WTC11 (cell line): ENCODE measurements at regions not wholly inside any gene's neighbourhood (a gene's known extent, or its start where the extent isn't known, plus 50 kb on each side); places are given as distances from the start of the nearest gene placed in this dataset.

ENCODE experiments used
- ATAC-seq: fragments of 200-7000 bp; cut with Tn5 transposase; 2 replicates; pipeline ENCODE4 v1.10.0; 2021; ENCODE audit warnings: mild to moderate bottlenecking, moderate library complexity
- CTCF ChIA-PET: fragments of 300-600 bp; sonication (Branson Sonifier 250); formaldehyde crosslinking; loops from one replicate; lab custom pipeline; 2021; ENCODE audit warnings: antibody characterized with exemption; lab: Charles Lee
- POLR2A ChIA-PET: fragments of 350-600 bp; sonication (Branson Sonifier 250); formaldehyde crosslinking; loops from one replicate; lab custom pipeline; 2021; ENCODE audit warnings: antibody characterized with exemption; lab: Charles Lee
- DNase-seq: peaks from one replicate; pipeline ENCODE4 v3.0.0; 2021; ENCODE audit warnings: low spot score
- H3K27ac Mint-ChIP-seq: 2 replicates; pipeline ENCODE4 v1.8.0; 2021; ENCODE audit warnings: mixed read lengths
- H3K27me3 Mint-ChIP-seq: 2 replicates; pipeline ENCODE4 v1.8.0; 2021; ENCODE audit warnings: low read depth, mild to moderate bottlenecking, moderate library complexity, mixed read lengths
- H3K36me3 Mint-ChIP-seq: 2 replicates; pipeline ENCODE4 v1.8.0; 2021; ENCODE audit warnings: mixed read lengths
- H3K4me1 Mint-ChIP-seq: 2 replicates; pipeline ENCODE4 v1.8.0; 2022; ENCODE audit warnings: mixed read lengths
- H3K4me3 Mint-ChIP-seq: 2 replicates; pipeline ENCODE4 v1.8.0; 2021; ENCODE audit warnings: mild to moderate bottlenecking, moderate library complexity, mixed read lengths
- H3K9me3 Mint-ChIP-seq: 2 replicates; pipeline ENCODE4 v1.8.0; 2021; ENCODE audit warnings: mixed read lengths
- AR ChIP-seq: fragments of 250-450 bp; sonication (Bioruptor Pico); IDR thresholded peaks from 2 replicates; pipeline ENCODE4 v1.9.0; 2021; ENCODE audit warnings: mild to moderate bottlenecking
- E2F4 ChIP-seq: sonication (generic); formaldehyde crosslinking; IDR thresholded peaks from 2 replicates; pipeline ENCODE4 v1.8.1; 2022; ENCODE audit warnings: low read depth, mild to moderate bottlenecking, moderate library complexity, missing genetic modification reagents, borderline replicate concordance
- GABPB1 ChIP-seq: sonication (generic); formaldehyde crosslinking; IDR thresholded peaks from 2 replicates; pipeline ENCODE4 v1.8.1; 2023; ENCODE audit warnings: mild to moderate bottlenecking, missing genetic modification reagents
- SP1 ChIP-seq: sonication (generic); formaldehyde crosslinking; conservative IDR thresholded peaks from 2 replicates; pipeline ENCODE4 v1.8.1; 2022; ENCODE audit warnings: missing genetic modification reagents
- STAT6 ChIP-seq: sonication (generic); formaldehyde crosslinking; conservative IDR thresholded peaks from 2 replicates; pipeline ENCODE4 v1.8.1; 2023; ENCODE audit warnings: mild to moderate bottlenecking, low read depth, missing genetic modification reagents, moderate library complexity
- TCF7 ChIP-seq: sonication (generic); formaldehyde crosslinking; IDR thresholded peaks from 2 replicates; pipeline ENCODE4 v1.8.0; 2022; ENCODE audit warnings: mild to moderate bottlenecking, low read depth, missing genetic modification reagents, moderate library complexity
- TF ChIP-seq, protein P1 (sequence below): sonication (generic); formaldehyde crosslinking; IDR thresholded peaks from 2 replicates; pipeline ENCODE4 v1.8.0; 2023; ENCODE audit warnings: missing genetic modification reagents, mild to moderate bottlenecking, borderline replicate concordance
- TF ChIP-seq, protein P2 (sequence below): sonication (generic); formaldehyde crosslinking; IDR thresholded peaks from 2 replicates; pipeline ENCODE4 v1.8.1; 2022; ENCODE audit warnings: mild to moderate bottlenecking, missing genetic modification reagents, moderate library complexity, borderline replicate concordance
- TF ChIP-seq, protein P3 (sequence below): sonication (generic); formaldehyde crosslinking; IDR thresholded peaks from 2 replicates; pipeline ENCODE4 v1.8.1; 2023; ENCODE audit warnings: mild to moderate bottlenecking, missing genetic modification reagents, moderate library complexity
- TF ChIP-seq, protein P4 (sequence below): fragments of 250-450 bp; sonication (Bioruptor Pico); IDR thresholded peaks from 2 replicates; pipeline ENCODE4 v1.9.0; 2021; ENCODE audit warnings: moderate library complexity, mild to moderate bottlenecking, inconsistent platforms, borderline replicate concordance
- TF ChIP-seq, protein P5 (sequence below): sonication (generic); formaldehyde crosslinking; IDR thresholded peaks from 2 replicates; pipeline ENCODE4 v1.8.1; 2023; ENCODE audit warnings: mild to moderate bottlenecking, moderate library complexity, missing genetic modification reagents
- TF ChIP-seq, protein P6 (sequence below): fragments of 250-450 bp; sonication (Bioruptor Pico); IDR thresholded peaks from 2 replicates; pipeline ENCODE4 v2.1.2; 2022; ENCODE audit warnings: mild to moderate bottlenecking, moderate library complexity

DNA sequence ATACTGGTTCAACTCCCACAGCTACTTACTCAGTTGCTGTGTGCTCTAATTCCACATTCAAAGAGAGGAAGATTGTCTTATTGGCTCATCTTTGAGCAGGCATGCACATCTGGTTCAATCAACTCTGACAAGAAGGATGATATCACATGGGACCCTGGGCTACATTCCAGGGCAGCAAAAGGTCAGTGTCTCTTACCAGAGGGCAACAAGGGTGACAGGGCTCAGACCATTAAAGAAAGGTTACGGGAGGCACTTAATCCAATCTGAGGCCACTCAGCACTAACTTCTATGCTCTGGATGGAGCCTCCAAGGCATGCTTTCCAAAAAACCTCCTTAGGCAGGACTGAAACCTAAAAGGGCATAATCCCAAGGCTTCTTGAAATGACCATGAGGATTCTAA, 549.4 kb upstream of the API5 start:
- Mint-ChIP-seq H3K4me1 (peaks cover 4% of the 10 kb centered on the region), H3K27ac (no peak overlapping the region), H3K27me3 (no peaks in the 10 kb centered on the region)

More for the DNA sequence above, 549.4 kb upstream of the API5 start:
- ATAC-seq (no peak), DNase-seq (no peak)
- Mint-ChIP-seq H3K36me3 (no peaks in the 10 kb centered on the region), H3K9me3 (no peaks in the 10 kb centered on the region), H3K4me3 (no peak overlapping the region)
- CTCF ChIA-PET, result interaction anchor here (1.4 kb wide), 1 partner anchor 520 kb away, joined by 3 read pairs; no protein-coding TSS in a partner anchor
- TF ChIP-seq E2F4 (no peak), STAT6 (CRISPR knock-in tag) (no peak), TCF7 (CRISPR knock-in tag) (no peak), GABPB1 (no peak), AR (CRISPR knock-in tag) (no peak), SP1 (CRISPR knock-in tag) (no peak)
- TF ChIP-seq, protein P1, sequence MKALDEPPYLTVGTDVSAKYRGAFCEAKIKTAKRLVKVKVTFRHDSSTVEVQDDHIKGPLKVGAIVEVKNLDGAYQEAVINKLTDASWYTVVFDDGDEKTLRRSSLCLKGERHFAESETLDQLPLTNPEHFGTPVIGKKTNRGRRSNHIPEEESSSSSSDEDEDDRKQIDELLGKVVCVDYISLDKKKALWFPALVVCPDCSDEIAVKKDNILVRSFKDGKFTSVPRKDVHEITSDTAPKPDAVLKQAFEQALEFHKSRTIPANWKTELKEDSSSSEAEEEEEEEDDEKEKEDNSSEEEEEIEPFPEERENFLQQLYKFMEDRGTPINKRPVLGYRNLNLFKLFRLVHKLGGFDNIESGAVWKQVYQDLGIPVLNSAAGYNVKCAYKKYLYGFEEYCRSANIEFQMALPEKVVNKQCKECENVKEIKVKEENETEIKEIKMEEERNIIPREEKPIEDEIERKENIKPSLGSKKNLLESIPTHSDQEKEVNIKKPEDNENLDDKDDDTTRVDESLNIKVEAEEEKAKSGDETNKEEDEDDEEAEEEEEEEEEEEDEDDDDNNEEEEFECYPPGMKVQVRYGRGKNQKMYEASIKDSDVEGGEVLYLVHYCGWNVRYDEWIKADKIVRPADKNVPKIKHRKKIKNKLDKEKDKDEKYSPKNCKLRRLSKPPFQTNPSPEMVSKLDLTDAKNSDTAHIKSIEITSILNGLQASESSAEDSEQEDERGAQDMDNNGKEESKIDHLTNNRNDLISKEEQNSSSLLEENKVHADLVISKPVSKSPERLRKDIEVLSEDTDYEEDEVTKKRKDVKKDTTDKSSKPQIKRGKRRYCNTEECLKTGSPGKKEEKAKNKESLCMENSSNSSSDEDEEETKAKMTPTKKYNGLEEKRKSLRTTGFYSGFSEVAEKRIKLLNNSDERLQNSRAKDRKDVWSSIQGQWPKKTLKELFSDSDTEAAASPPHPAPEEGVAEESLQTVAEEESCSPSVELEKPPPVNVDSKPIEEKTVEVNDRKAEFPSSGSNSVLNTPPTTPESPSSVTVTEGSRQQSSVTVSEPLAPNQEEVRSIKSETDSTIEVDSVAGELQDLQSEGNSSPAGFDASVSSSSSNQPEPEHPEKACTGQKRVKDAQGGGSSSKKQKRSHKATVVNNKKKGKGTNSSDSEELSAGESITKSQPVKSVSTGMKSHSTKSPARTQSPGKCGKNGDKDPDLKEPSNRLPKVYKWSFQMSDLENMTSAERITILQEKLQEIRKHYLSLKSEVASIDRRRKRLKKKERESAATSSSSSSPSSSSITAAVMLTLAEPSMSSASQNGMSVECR (CRISPR knock-in tag), result no peak
- TF ChIP-seq, protein P2, sequence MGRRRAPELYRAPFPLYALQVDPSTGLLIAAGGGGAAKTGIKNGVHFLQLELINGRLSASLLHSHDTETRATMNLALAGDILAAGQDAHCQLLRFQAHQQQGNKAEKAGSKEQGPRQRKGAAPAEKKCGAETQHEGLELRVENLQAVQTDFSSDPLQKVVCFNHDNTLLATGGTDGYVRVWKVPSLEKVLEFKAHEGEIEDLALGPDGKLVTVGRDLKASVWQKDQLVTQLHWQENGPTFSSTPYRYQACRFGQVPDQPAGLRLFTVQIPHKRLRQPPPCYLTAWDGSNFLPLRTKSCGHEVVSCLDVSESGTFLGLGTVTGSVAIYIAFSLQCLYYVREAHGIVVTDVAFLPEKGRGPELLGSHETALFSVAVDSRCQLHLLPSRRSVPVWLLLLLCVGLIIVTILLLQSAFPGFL (CRISPR knock-in tag), result no peak
- TF ChIP-seq, protein P3, sequence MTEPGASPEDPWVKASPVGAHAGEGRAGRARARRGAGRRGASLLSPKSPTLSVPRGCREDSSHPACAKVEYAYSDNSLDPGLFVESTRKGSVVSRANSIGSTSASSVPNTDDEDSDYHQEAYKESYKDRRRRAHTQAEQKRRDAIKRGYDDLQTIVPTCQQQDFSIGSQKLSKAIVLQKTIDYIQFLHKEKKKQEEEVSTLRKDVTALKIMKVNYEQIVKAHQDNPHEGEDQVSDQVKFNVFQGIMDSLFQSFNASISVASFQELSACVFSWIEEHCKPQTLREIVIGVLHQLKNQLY (CRISPR knock-in tag), result no peak
- TF ChIP-seq, protein P4, sequence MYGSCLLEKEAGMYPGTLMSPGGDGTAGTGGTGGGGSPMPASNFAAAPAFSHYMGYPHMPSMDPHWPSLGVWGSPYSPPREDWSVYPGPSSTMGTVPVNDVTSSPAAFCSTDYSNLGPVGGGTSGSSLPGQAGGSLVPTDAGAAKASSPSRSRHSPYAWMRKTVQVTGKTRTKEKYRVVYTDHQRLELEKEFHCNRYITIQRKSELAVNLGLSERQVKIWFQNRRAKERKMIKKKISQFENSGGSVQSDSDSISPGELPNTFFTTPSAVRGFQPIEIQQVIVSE, result no peak
- TF ChIP-seq, protein P5, sequence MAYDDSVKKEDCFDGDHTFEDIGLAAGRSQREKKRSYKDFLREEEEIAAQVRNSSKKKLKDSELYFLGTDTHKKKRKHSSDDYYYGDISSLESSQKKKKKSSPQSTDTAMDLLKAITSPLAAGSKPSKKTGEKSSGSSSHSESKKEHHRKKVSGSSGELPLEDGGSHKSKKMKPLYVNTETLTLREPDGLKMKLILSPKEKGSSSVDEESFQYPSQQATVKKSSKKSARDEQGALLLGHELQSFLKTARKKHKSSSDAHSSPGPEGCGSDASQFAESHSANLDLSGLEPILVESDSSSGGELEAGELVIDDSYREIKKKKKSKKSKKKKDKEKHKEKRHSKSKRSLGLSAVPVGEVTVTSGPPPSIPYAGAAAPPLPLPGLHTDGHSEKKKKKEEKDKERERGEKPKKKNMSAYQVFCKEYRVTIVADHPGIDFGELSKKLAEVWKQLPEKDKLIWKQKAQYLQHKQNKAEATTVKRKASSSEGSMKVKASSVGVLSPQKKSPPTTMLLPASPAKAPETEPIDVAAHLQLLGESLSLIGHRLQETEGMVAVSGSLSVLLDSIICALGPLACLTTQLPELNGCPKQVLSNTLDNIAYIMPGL (CRISPR knock-in tag), result no peak
- TF ChIP-seq, protein P6, sequence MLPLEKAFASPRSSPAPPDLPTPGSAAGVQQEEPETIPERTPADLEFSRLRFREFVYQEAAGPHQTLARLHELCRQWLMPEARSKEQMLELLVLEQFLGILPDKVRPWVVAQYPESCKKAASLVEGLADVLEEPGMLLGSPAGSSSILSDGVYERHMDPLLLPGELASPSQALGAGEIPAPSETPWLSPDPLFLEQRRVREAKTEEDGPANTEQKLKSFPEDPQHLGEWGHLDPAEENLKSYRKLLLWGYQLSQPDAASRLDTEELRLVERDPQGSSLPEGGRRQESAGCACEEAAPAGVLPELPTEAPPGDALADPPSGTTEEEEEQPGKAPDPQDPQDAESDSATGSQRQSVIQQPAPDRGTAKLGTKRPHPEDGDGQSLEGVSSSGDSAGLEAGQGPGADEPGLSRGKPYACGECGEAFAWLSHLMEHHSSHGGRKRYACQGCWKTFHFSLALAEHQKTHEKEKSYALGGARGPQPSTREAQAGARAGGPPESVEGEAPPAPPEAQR (CRISPR knock-in tag), result no peak
- POLR2A ChIA-PET, result no interaction called here
